MM.1S (cell line): ENCODE measurements at regions not wholly inside any gene's neighbourhood (a gene's known extent, or its start where the extent isn't known, plus 50 kb on each side); places are given as distances from the start of the nearest gene placed in this dataset.

Experiments
- EZH2 ChIP-seq: fragments of 300-600 bp; sonication (generic); optimal IDR thresholded peaks from 2 replicates; pipeline ENCODE3; 2017; ENCODE audit warnings: low read depth, mild to moderate bottlenecking, antibody characterized with exemption, low read length, mixed read lengths
- EZH2phosphoT487 ChIP-seq: fragments of 300-600 bp; sonication (generic); IDR thresholded peaks from 2 replicates; pipeline ENCODE4 v1.6.1; 2018; ENCODE audit warnings: antibody characterized with exemption, low read length
- TF ChIP-seq, protein P1 (sequence below): fragments of 300-600 bp; sonication (generic); IDR thresholded peaks from 2 replicates; pipeline ENCODE4 v1.5.1; 2016; ENCODE audit warnings: antibody characterized with exemption, low read length, mixed read lengths

DNA sequence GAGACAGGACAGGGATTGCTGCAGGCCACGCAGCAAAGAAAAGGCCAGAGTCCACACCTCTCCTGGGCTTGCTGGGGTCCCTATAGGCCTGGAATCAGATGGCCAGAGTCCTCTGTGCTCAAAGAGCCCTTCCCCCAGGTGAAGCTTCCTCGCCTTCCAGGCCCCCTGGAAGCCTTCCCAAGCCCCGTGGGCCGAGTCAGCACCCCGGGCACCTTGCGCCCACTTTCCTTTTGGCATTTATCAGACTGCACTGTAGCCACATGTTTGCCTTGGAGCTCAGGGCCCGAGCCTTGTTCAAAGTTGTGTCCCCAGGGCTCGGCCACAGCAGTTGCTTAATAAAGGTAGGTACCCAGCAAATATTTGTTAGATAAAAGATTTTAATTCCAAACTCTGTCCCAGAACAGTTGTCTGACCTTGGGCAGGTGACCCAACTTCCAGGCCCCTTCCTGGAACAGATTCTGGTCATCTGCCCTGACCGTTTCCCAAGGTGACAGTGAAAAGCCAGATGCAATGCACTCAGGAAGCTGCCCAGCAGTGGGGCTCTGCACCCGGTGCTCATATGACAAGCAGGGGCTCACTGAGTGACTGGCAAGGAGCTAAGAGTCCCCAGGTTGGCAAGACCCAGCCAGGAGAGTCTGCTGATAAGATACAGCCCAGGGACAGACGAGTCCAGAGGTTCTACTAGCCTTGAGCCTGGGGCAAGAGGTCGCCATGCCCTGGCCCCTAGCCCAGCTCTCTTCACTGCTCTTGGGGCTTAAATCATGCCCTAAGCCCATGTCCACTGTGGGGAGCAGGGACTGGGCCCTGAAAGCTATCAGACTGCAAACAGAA is 81.2 kb downstream of the PITPNM2 start:
- TF ChIP-seq, protein P1, sequence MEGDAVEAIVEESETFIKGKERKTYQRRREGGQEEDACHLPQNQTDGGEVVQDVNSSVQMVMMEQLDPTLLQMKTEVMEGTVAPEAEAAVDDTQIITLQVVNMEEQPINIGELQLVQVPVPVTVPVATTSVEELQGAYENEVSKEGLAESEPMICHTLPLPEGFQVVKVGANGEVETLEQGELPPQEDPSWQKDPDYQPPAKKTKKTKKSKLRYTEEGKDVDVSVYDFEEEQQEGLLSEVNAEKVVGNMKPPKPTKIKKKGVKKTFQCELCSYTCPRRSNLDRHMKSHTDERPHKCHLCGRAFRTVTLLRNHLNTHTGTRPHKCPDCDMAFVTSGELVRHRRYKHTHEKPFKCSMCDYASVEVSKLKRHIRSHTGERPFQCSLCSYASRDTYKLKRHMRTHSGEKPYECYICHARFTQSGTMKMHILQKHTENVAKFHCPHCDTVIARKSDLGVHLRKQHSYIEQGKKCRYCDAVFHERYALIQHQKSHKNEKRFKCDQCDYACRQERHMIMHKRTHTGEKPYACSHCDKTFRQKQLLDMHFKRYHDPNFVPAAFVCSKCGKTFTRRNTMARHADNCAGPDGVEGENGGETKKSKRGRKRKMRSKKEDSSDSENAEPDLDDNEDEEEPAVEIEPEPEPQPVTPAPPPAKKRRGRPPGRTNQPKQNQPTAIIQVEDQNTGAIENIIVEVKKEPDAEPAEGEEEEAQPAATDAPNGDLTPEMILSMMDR, result no peak
- TF ChIP-seq EZH2 (no peak), EZH2phosphoT487 (no peak)
